CD14-positive monocyte (primary cell): ENCODE measurements at regions not wholly inside any gene's neighbourhood (a gene's known extent, or its start where the extent isn't known, plus 50 kb on each side); places are given as distances from the start of the nearest gene placed in this dataset.
A peak's percentile ranks its signal among the peaks of the same experiment; 100 is the strongest.

Experiments used
- DNase-seq, 3 donors: peaks; one replicate each; pipeline ENCODE4 v3.0.0-alpha.2; 2011 to 2022
- H2AFZ ChIP-seq: 2 replicates; pipeline ENCODE4 v1.6.0; 2012; ENCODE audit warnings: mild to moderate bottlenecking, low read depth, low read length, inconsistent platforms; ENCODE audit not compliant: insufficient read depth, poor library complexity, severe bottlenecking
- H3K27ac ChIP-seq, 2 donors: 1 replicate in 1 of 2; 2 replicates in 1 of 2; pipeline ENCODE4 v1.5.1; 2012 to 2013; ENCODE audit warnings: low read length in 2 of 2, control low read depth in 1 of 2, inconsistent platforms in 1 of 2, low read depth in 1 of 2, mild to moderate bottlenecking in 1 of 2
- H3K27me3 ChIP-seq, 2 donors: one replicate each; pipeline versions ENCODE4 v1.6.0 to v1.6.1; 2011 to 2013; ENCODE audit warnings: low read length in 2 of 2; ENCODE audit not compliant: control insufficient read depth in 2 of 2, insufficient read depth in 2 of 2
- H3K36me3 ChIP-seq, 2 donors: replicated peaks in 1 of 2; 1 replicate in 1 of 2; 2 replicates in 1 of 2; pipeline versions ENCODE4 v1.5.1 to v1.6.1; 2012 to 2013; ENCODE audit warnings: low read length in 2 of 2, control low read depth in 1 of 2, inconsistent platforms in 1 of 2, mild to moderate bottlenecking in 1 of 2; ENCODE audit not compliant: insufficient read depth in 2 of 2, control insufficient read depth in 1 of 2
- H3K4me1 ChIP-seq, 2 donors: 1 replicate in 1 of 2; 2 replicates in 1 of 2; pipeline versions ENCODE4 v1.5.1 to v1.6.1; 2012 to 2013; ENCODE audit warnings: low read length in 2 of 2, control low read depth in 1 of 2, inconsistent platforms in 1 of 2, mild to moderate bottlenecking in 1 of 2, moderate library complexity in 1 of 2; ENCODE audit not compliant: insufficient read depth in 2 of 2, control insufficient read depth in 1 of 2
- H3K4me2 ChIP-seq: replicated peaks from 2 replicates; pipeline ENCODE3; 2012; ENCODE audit warnings: low read length, moderate library complexity, mild to moderate bottlenecking; ENCODE audit not compliant: poor library complexity, severe bottlenecking; ENCODE audit errors: extremely low read depth
- H3K4me3 ChIP-seq, 3 experiments: fragments of 200-600 bp in 1 of 3; sonication (generic) in 1 of 3; replicated peaks in 1 of 3; 1 replicate in 2 of 3; 2 replicates in 1 of 3; pipeline ENCODE4 v1.5.1; 2011 to 2013; ENCODE audit warnings: low read length in 3 of 3, mild to moderate bottlenecking in 3 of 3, control low read depth in 2 of 3, low read depth in 2 of 3, inconsistent platforms in 1 of 3, moderate library complexity in 1 of 3
- H3K79me2 ChIP-seq: 2 replicates; pipeline ENCODE4 v1.6.0; 2012; ENCODE audit warnings: mild to moderate bottlenecking, control low read depth, inconsistent platforms, low read length, moderate library complexity; ENCODE audit not compliant: insufficient read depth
- H3K9ac ChIP-seq: 2 replicates; pipeline ENCODE4 v1.6.0; 2017; ENCODE audit warnings: low read length, mild to moderate bottlenecking; ENCODE audit not compliant: insufficient read depth, poor library complexity, severe bottlenecking
- H3K9me3 ChIP-seq, 2 donors: replicated peaks in 1 of 2; 1 replicate in 1 of 2; 2 replicates in 1 of 2; pipeline versions ENCODE4 v1.5.1 to v1.6.1; 2012 to 2013; ENCODE audit warnings: low read length in 2 of 2, control low read depth in 1 of 2; ENCODE audit not compliant: control insufficient read depth in 1 of 2, insufficient read depth in 1 of 2
- H4K20me1 ChIP-seq: 2 replicates; pipeline ENCODE4 v1.6.0; 2012; ENCODE audit warnings: mild to moderate bottlenecking, low read length, control low read depth, moderate library complexity; ENCODE audit not compliant: insufficient read depth
- H3K27ac Mint-ChIP-seq, 7 donors: one replicate each; pipeline ENCODE4 v1.8.0; 2020; ENCODE audit warnings: mild to moderate bottlenecking in 7 of 7, mixed read lengths in 7 of 7, moderate library complexity in 6 of 7, inconsistent platforms in 2 of 7
- H3K27me3 Mint-ChIP-seq, 3 donors: one replicate each; pipeline ENCODE4 v1.8.0; 2021 to 2022; ENCODE audit warnings: low read depth in 3 of 3, mild to moderate bottlenecking in 3 of 3, mixed read lengths in 3 of 3, moderate library complexity in 3 of 3, inconsistent platforms in 1 of 3
- H3K36me3 Mint-ChIP-seq, 2 donors: one replicate each; pipeline ENCODE4 v1.8.0; 2020; ENCODE audit warnings: mixed read lengths in 2 of 2, inconsistent platforms in 1 of 2, mild to moderate bottlenecking in 1 of 2
- H3K4me1 Mint-ChIP-seq: one replicate; pipeline ENCODE4 v1.8.0; 2020; ENCODE audit warnings: mild to moderate bottlenecking, mixed read lengths
- H3K4me3 Mint-ChIP-seq, 2 donors: one replicate each; pipeline ENCODE4 v1.8.0; 2020; ENCODE audit warnings: mild to moderate bottlenecking in 2 of 2, mixed read lengths in 2 of 2, moderate library complexity in 1 of 2
- H3K9me3 Mint-ChIP-seq, 7 donors: one replicate each; pipeline ENCODE4 v1.8.0; 2020 to 2022; ENCODE audit warnings: mixed read lengths in 7 of 7, mild to moderate bottlenecking in 6 of 7, moderate library complexity in 6 of 7, inconsistent platforms in 2 of 7
- WGBS: methylation state at CpG from one replicate; pipeline ENCODE4 v1.1.5; 2013; ENCODE audit warnings: missing lambda C conversion rate; ENCODE audit not compliant: insufficient coverage; 5-methylcytosine and 5-hydroxymethylcytosine counted together
- intact Hi-C, 2 donors: fragments of 100-400 bp; cut with micrococcal nuclease; formaldehyde crosslinking; loops; one replicate each; pipeline versions ENCODE4 v1.15.0 to v1.15.1; 2023
- TF ChIP-seq, protein P1 (sequence below): fragments of 200-600 bp; IDR thresholded peaks from one replicate; pipeline ENCODE4 v1.8.0; 2022; ENCODE audit warnings: antibody characterized with exemption, mild to moderate bottlenecking

- Histone ChIP-seq H3K4me2 (no peak overlapping the region), H4K20me1 (no peaks in the 10 kb centered on the region), H3K79me2 (no peaks in the 10 kb centered on the region), H3K9me3 (peaks cover 11 to 18% of the 10 kb centered on the region in 2 donors), H3K4me1 (no peaks in the 10 kb centered on the region), H3K9ac (no peak overlapping the region), H3K27ac (no peak overlapping the region), H3K27me3 (no peaks in the 10 kb centered on the region), H3K4me3 (no peak overlapping the region), H2AFZ (no peak overlapping the region), H3K36me3 (no peaks in the 10 kb centered on the region)
- TF ChIP-seq, protein P1, sequence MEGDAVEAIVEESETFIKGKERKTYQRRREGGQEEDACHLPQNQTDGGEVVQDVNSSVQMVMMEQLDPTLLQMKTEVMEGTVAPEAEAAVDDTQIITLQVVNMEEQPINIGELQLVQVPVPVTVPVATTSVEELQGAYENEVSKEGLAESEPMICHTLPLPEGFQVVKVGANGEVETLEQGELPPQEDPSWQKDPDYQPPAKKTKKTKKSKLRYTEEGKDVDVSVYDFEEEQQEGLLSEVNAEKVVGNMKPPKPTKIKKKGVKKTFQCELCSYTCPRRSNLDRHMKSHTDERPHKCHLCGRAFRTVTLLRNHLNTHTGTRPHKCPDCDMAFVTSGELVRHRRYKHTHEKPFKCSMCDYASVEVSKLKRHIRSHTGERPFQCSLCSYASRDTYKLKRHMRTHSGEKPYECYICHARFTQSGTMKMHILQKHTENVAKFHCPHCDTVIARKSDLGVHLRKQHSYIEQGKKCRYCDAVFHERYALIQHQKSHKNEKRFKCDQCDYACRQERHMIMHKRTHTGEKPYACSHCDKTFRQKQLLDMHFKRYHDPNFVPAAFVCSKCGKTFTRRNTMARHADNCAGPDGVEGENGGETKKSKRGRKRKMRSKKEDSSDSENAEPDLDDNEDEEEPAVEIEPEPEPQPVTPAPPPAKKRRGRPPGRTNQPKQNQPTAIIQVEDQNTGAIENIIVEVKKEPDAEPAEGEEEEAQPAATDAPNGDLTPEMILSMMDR, result no peak
- no peak for DNase-seq
- peaks cover 9 to 20% (median 17%) of the 10 kb centered on the region in 7 donors for H3K9me3 Mint-ChIP-seq
- H3K4me1 Mint-ChIP-seq, result no peaks in the 10 kb centered on the region
- intact Hi-C loops, result no loop called here
- peaks cover 5 to 7% (median 6%) of the 10 kb centered on the region in 3 donors for H3K27me3 Mint-ChIP-seq
- WGBS, result 97% methylated on average over 12 of the region's 13 CpGs
- H3K4me3 Mint-ChIP-seq, result no peak overlapping the region
- peak overlapping the region in 2 of 7 donors; percentile 15 to 48 for H3K27ac Mint-ChIP-seq
- no peaks in the 10 kb centered on the region for H3K36me3 Mint-ChIP-seq
These were observed 128.4 kb upstream of the IER5L start for GRCh38 chr9:129306318-129306973.

GRCh38 chr9:129305246-129305645 is 127.2 kb upstream of the IER5L start:
- Histone ChIP-seq H3K4me2 (no peak overlapping the region), H3K79me2 (no peaks in the 10 kb centered on the region), H2AFZ (no peak overlapping the region), H3K4me3 (no peak overlapping the region), H3K27me3 (no peaks in the 10 kb centered on the region), H3K9me3 (peaks cover 20 to 24% of the 10 kb centered on the region in 2 donors), H3K36me3 (no peaks in the 10 kb centered on the region), H3K27ac (no peak overlapping the region), H4K20me1 (no peaks in the 10 kb centered on the region), H3K9ac (no peak overlapping the region), H3K4me1 (no peaks in the 10 kb centered on the region)
- H3K9me3 Mint-ChIP-seq, result peaks cover 18 to 31% (median 28%) of the 10 kb centered on the region in 7 donors
- H3K4me1 Mint-ChIP-seq, result no peaks in the 10 kb centered on the region
- H3K4me3 Mint-ChIP-seq, result no peak overlapping the region
- intact Hi-C loops, result no loop called here
- peaks cover 4 to 8% (median 5%) of the 10 kb centered on the region in 3 donors for H3K27me3 Mint-ChIP-seq
- TF ChIP-seq, protein P1, result no peak
- H3K27ac Mint-ChIP-seq, result no peak overlapping the region
- WGBS, result 60% methylated on average over 3 of the region's 8 CpGs
- H3K36me3 Mint-ChIP-seq, result no peaks in the 10 kb centered on the region
- no peak for DNase-seq
